Middle frontal gyrus (tissue), 1 donor: ENCODE measurements at regions not wholly inside any gene's neighbourhood (a gene's known extent, or its start where the extent isn't known, plus 50 kb on each side); places are given as distances from the start of the nearest gene placed in this dataset.

Experiments used
- DNase-seq: peaks from one replicate; pipeline ENCODE4 v3.0.0-alpha.2; 2015; ENCODE audit warnings: low spot score; ENCODE audit errors: extremely low spot score

DNA sequence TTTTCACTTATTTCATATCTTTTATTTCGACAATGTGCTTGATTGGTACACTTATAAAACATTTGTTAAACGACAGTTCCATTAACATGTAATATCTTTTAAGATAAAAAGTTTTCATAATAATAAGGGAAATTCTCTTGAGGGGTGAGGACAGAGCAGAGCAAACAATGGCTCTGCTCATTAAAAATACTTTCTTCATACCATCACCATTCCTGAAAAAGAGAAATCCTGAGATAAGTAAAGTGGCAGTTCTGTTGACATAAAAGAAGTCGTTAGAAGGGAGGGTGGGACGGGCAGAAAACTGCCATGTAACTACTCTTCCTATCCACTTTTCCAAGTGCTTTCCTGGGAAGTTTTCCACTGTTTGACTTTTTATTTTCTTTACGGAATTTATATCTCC lies 193.6 kb upstream of the CEP162 start:
- no peak for DNase-seq

DNA sequence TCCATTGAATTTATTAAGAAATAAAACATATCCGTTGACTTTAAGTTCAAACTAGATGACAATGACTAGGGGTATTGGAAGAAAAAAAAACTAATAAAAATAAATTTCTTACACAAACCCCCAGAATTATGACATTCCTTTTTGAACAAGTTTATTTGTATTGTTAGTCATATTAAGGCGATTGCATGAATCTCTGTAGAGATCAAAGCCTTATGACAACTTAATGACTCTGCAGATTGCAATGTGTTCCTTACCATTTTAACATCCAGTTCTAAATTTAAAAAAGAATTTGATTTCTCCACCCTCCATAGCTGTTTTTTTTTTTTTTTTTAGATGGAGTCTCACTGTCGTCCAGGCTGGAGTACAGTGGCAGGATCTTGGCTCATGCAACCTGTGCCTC lies 189.8 kb upstream of the CEP162 start:
- DNase-seq = no peak

- DNase-seq = no peak
Observed at GRCh38 chr6:84416043-84416657, 188.7 kb upstream of the CEP162 start.

DNA sequence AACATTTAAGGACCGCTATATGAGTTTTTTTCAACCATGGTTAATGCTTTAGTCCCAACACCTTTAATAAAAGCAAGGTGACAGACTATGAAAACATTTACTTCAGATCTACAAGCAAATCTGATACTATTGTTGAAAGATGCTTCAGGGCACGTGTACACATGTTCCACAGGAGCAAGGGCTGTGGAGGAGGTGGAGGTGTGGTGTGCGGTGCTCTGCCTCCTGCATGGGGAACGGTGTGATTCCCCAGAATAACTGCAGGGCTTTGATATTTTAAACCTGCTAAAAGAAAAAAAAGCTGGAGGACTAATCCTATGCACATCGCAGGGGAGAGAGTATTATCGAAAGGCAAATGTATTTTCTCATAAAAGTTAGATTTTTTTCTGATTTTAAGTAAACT lies 188.1 kb upstream of the CEP162 start:
- DNase-seq = no peak

- no peak for DNase-seq
Observed at GRCh38 chr6:84415068-84415467, 187.6 kb upstream of the CEP162 start.

DNA sequence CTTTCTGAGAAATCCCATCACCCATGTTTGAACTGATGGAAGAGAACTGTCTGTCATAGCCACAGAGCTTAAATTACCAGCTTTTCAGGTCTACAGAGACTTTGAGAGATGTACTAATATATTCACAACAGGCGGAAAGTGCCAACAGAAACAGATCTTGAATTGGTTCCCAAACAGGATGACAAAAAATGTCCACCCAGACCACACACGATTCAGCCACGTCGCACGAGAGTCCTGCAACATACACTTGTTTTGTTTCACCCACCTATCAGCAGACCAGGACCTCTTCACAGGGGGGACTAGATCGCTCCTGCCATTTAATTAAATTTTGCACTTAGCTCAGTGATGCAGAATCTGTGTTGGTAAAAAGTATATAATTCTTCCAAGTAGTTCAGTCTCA lies 187.1 kb upstream of the CEP162 start:
- DNase-seq = no peak

GRCh38 chr6:84411060-84411629 lies 183.7 kb upstream of the CEP162 start:
- DNase-seq = no peak

GRCh38 chr6:84409911-84410310 lies 182.5 kb upstream of the CEP162 start:
- no peak for DNase-seq

DNA sequence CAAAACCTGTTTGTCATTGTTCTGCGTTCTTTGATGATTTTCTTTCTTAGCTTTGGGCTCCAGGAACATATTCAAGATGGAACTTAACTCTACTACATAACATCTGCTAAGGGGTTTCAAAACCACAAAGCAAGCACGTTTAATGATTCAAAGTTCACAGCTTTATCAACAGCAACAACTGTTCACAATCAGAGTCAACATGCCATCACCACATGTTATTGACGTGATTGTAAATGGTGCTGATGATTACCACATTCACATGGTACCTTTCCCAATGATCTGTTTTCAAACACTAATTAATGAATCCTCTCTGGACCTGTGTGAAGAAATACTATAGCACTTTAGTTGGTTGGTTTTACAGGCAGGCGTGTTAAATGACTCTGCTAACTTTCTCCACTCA lies 180.6 kb upstream of the CEP162 start:
- no peak for DNase-seq

- DNase-seq = no peak
Observed at GRCh38 chr6:84403545-84403944, 176.1 kb upstream of the CEP162 start.

GRCh38 chr6:84399003-84399402 lies 171.6 kb upstream of the CEP162 start:
- no peak for DNase-seq

- DNase-seq = no peak
Observed at GRCh38 chr6:84392261-84392660, 164.8 kb upstream of the CEP162 start.

- DNase-seq = no peak
Observed at GRCh38 chr6:84390851-84391250, 163.4 kb upstream of the CEP162 start.

DNA sequence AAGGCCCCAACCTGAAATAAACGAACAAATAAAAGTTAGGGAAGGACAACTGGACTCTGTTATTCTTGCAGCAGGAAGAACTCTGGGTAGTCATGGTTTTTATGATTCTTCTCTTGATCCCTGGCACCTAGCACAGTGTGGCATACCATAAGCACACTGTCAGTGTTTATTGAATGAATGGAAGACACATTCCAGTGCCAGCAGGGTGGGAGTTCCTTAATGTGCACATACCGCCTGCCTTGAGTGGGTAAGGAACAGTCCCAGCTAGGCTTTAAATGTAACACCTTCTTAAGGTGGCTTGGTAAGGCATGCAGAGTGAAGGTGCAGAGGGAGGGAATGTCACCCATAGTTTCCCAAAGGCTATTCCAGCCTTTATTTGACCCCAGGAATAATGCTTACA lies 162.9 kb upstream of the CEP162 start:
- no peak for DNase-seq

GRCh38 chr6:84379142-84379541 lies 151.7 kb upstream of the CEP162 start:
- DNase-seq = no peak

- DNase-seq = no peak
Observed at GRCh38 chr6:84372290-84372689, 144.8 kb upstream of the CEP162 start.

- no peak for DNase-seq
Observed at GRCh38 chr6:84371681-84372080, 144.2 kb upstream of the CEP162 start.

DNA sequence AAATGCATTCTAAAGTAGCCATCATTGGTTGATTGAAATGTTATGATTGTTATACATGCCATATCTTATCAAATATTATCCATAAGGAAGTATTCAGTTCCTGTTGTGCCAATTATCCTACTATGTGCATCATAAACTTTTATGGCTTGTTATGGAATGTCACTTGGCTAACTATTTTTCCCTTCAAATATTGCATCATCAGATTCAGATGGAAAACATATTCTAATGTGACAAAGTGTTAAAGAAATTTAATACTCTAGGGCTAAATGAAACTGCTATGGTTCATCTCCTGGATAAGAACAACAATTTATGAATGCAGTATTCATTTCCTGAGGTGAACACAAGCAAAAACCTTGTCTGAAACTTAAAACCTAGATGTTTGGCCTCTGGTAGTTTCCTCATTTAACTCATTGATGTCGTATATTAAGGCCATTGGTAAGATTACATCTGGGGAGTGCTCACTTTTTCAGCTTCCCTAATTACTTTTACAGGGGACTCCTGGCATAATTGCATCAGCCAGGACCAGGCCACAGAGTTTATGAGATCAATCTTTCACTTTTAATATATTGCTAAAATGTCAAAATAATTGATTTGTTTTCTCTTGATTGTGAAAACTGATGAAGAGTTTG lies 134.9 kb upstream of the CEP162 start:
- no peak for DNase-seq

DNA sequence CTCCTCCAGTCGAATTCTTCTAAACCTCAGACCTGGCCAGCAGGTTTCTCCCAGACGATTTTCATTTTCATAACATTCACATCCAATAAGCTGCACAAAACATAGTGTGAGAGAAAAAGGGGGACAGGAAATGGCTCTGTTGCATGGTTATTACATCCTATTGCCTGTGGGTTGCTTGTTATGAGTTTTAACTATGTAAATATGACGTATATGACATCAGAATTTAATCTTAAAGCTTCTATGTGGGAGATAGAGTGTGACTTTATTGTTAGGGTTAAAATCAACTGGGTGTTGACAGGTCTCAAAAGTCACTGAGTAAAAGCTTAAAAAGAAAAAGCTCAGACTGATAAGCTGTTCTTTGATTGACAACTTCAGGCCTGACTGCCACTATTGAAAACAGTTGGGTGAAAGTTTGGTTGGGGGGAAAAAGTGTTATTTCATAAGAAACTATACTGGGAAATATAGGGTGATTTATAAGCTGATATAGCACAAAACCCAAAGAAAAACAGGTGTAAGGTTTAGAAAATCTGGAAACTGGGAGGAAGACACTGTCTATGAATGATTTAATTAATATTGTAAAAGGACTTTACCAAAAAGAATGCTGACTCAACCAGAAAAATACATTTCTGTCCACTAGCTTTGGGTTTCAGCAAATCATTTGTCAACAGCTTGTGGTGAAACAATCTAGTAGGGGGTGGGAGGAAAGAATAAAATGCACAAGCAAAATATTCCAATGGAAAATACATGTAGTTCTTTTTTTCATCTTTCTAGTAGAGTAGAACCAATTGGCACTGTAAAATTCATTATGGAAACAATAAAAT lies 134.1 kb upstream of the CEP162 start:
- no peak for DNase-seq

DNA sequence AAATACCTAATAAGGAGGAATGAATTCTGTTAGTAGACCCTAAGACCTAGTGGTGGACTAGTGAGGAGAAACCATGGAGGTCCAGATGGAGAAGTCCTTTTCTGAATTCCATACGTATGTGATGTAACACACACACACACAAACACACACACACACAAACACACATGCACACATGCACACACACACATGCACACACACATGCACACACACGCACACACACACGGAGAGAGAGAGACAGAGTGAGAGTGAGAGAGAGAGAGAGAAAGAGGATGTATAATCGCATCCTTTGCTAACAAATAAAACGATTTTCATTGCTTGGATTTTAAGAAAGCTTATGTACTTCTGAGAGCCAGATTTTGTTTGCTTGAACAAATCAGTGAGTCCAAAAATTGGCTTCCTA lies 132.6 kb upstream of the CEP162 start:
- DNase-seq = no peak

DNA sequence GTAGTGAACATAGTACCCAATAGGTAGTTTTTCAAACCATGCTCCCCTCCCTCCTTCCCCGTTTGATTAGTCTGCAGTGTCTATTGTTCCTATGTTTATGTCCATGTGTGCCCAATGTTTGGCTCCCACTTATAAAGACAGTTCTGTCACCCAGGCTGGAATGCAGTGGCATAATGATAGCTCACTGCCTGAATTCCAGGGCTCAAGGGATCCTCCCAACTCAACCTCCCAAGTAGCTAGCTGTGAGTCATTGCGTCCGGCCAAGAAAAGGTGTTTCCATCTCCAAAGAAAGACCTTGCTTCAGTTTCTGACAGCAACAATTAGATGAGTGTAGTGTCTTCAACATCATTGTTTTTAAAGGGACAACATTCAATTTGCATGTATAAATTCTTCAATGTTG lies 131.1 kb upstream of the CEP162 start:
- DNase-seq = no peak

GRCh38 chr6:84357631-84358030 lies 130.2 kb upstream of the CEP162 start:
- DNase-seq = no peak
